ENCODE measurements at regions not wholly inside any gene's neighbourhood (a gene's known extent, or its start where the extent isn't known, plus 50 kb on each side); places are given as distances from the start of the nearest gene placed in this dataset.

DNA sequence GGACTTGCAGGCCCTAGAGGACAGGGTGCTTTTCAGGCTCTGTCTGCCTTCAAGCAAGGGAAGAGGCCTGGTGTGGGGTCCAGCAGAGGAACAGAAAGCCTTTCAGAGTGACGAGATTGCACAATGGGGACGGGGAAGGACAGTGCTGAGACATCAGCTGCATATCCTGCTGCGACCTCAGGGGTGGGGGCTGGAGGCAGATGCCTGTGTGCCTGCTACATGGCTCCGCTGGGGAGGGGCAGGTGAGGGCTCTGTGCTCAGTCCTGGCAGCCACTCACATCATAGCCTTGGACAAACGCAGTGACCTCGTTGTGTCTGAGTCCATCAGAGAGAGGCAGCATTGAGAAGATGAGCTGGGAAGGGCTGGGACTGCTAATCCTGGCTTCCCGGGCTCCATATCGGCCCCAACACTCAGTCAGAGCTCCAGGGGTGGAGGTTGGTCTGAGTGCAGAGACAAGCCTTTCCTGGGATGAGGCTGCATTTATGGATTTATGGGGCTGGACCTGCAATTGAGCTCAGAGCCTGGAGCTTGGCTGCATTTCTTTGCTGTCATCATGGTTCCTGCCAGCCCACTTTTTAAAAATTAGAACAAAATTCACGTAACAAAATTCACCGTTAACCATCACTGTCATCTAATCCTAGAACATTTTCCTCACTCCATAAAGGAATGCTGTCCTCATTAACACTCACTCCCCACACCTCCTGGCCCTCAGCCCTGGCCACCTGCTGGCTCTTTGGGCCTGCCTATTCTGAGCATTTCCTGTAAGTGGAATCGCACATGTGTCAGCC, 196.9 kb upstream of the SLC24A3 start:
- TF ChIP-seq EZH2phosphoT487 (IDR thresholded peaks at IDR 0.05): no peak
- TF ChIP-seq, protein P1, sequence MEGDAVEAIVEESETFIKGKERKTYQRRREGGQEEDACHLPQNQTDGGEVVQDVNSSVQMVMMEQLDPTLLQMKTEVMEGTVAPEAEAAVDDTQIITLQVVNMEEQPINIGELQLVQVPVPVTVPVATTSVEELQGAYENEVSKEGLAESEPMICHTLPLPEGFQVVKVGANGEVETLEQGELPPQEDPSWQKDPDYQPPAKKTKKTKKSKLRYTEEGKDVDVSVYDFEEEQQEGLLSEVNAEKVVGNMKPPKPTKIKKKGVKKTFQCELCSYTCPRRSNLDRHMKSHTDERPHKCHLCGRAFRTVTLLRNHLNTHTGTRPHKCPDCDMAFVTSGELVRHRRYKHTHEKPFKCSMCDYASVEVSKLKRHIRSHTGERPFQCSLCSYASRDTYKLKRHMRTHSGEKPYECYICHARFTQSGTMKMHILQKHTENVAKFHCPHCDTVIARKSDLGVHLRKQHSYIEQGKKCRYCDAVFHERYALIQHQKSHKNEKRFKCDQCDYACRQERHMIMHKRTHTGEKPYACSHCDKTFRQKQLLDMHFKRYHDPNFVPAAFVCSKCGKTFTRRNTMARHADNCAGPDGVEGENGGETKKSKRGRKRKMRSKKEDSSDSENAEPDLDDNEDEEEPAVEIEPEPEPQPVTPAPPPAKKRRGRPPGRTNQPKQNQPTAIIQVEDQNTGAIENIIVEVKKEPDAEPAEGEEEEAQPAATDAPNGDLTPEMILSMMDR (IDR thresholded peaks at IDR 0.05): no peak
